ENCODE measurements at regions not wholly inside any gene's neighbourhood (a gene's known extent, or its start where the extent isn't known, plus 50 kb on each side); places are given as distances from the start of the nearest gene placed in this dataset.

DNA sequence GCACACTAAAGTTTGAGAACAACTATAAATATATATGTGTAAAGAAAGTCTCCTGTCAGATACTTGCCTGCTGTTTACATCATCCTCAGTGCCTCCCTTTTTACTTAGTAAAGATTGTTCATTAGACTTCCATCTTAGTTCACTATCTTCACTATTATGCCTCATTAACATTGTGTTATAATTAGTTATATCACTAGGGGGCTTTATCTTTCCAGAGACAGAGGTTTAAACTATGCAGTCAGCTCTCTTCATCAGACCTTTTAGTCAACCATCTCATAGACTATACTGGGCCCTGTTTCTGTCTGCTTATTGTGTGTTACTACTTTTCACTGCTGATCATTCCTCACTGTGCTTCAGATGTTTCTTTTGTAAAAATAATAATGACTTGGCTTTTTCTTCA is 630.8 kb upstream of the KIF2B start:
- Mint-ChIP-seq H3K36me3 (ENCODE audit: unreplicated experiment) (no peaks in the 10 kb centered on the region), H3K27ac (ENCODE audit: unreplicated experiment) (no peak overlapping the region), H3K27me3 (ENCODE audit: unreplicated experiment) (no peaks in the 10 kb centered on the region), H3K4me3 (ENCODE audit: unreplicated experiment) (no peak overlapping the region), H3K4me1 (ENCODE audit: unreplicated experiment) (no peaks in the 10 kb centered on the region), H3K9me3 (ENCODE audit: unreplicated experiment) (no peaks in the 10 kb centered on the region)
- DNase-seq (ENCODE audit: extremely low spot score, unreplicated experiment) = no peak
- TF ChIP-seq CTCF (IDR thresholded peaks at IDR 0.05) = no peak

GRCh38 chr17:53186001-53186400 is 636.7 kb upstream of the KIF2B start:
- Mint-ChIP-seq H3K9me3 (ENCODE audit: unreplicated experiment) (peaks cover 16% of the 10 kb centered on the region), H3K4me1 (ENCODE audit: unreplicated experiment) (no peaks in the 10 kb centered on the region), H3K36me3 (ENCODE audit: unreplicated experiment) (no peaks in the 10 kb centered on the region), H3K27ac (ENCODE audit: unreplicated experiment) (no peak overlapping the region), H3K4me3 (ENCODE audit: unreplicated experiment) (no peak overlapping the region), H3K27me3 (ENCODE audit: unreplicated experiment) (no peaks in the 10 kb centered on the region)
- DNase-seq (ENCODE audit: extremely low spot score, unreplicated experiment) = no peak
- TF ChIP-seq CTCF (IDR thresholded peaks at IDR 0.05) = no peak

GRCh38 chr17:53176629-53177028 is 646.1 kb upstream of the KIF2B start:
- H3K27me3 Mint-ChIP-seq (ENCODE audit: unreplicated experiment) = no peaks in the 10 kb centered on the region
- no peak for TF ChIP-seq CTCF (IDR thresholded peaks at IDR 0.05)
- H3K4me1 Mint-ChIP-seq (ENCODE audit: unreplicated experiment) = no peaks in the 10 kb centered on the region
- no peak overlapping the region for H3K4me3 Mint-ChIP-seq (ENCODE audit: unreplicated experiment)
- no peak overlapping the region for H3K27ac Mint-ChIP-seq (ENCODE audit: unreplicated experiment)
- H3K9me3 Mint-ChIP-seq (ENCODE audit: unreplicated experiment) = peaks cover 23% of the 10 kb centered on the region
- no peak for DNase-seq (ENCODE audit: extremely low spot score, unreplicated experiment)
- H3K36me3 Mint-ChIP-seq (ENCODE audit: unreplicated experiment) = no peaks in the 10 kb centered on the region

GRCh38 chr17:53168413-53168812 is 654.3 kb upstream of the KIF2B start:
- no peaks in the 10 kb centered on the region for H3K27me3 Mint-ChIP-seq (ENCODE audit: unreplicated experiment)
- DNase-seq (ENCODE audit: extremely low spot score, unreplicated experiment) = no peak
- no peaks in the 10 kb centered on the region for H3K4me1 Mint-ChIP-seq (ENCODE audit: unreplicated experiment)
- peaks cover 7% of the 10 kb centered on the region for H3K9me3 Mint-ChIP-seq (ENCODE audit: unreplicated experiment)
- H3K36me3 Mint-ChIP-seq (ENCODE audit: unreplicated experiment) = no peaks in the 10 kb centered on the region
- H3K4me3 Mint-ChIP-seq (ENCODE audit: unreplicated experiment) = no peak overlapping the region
- H3K27ac Mint-ChIP-seq (ENCODE audit: unreplicated experiment) = no peak overlapping the region
- TF ChIP-seq CTCF (IDR thresholded peaks at IDR 0.05) = no peak

- no peaks in the 10 kb centered on the region for H3K27me3 Mint-ChIP-seq (ENCODE audit: unreplicated experiment)
These were observed 656.0 kb upstream of the KIF2B start for GRCh38 chr17:53166731-53167130.

More at GRCh38 chr17:53166731-53167130, 656.0 kb upstream of the KIF2B start:
- Mint-ChIP-seq H3K9me3 (ENCODE audit: unreplicated experiment) (peaks cover 7% of the 10 kb centered on the region), H3K27ac (ENCODE audit: unreplicated experiment) (no peak overlapping the region), H3K4me3 (ENCODE audit: unreplicated experiment) (no peak overlapping the region), H3K4me1 (ENCODE audit: unreplicated experiment) (no peaks in the 10 kb centered on the region), H3K36me3 (ENCODE audit: unreplicated experiment) (no peaks in the 10 kb centered on the region)
- DNase-seq (ENCODE audit: extremely low spot score, unreplicated experiment) = no peak
- no peak for TF ChIP-seq CTCF (IDR thresholded peaks at IDR 0.05)

Data from osteocyte (in vitro differentiated cells).